WTC11 (cell line): ENCODE measurements at regions not wholly inside any gene's neighbourhood (a gene's known extent, or its start where the extent isn't known, plus 50 kb on each side); places are given as distances from the start of the nearest gene placed in this dataset.

ENCODE experiments used
- ATAC-seq: fragments of 200-7000 bp; cut with Tn5 transposase; 2 replicates; pipeline ENCODE4 v1.10.0; 2021; ENCODE audit warnings: mild to moderate bottlenecking, moderate library complexity
- CTCF ChIA-PET: fragments of 300-600 bp; sonication (Branson Sonifier 250); formaldehyde crosslinking; loops from one replicate; lab custom pipeline; 2021; ENCODE audit warnings: antibody characterized with exemption; lab: Charles Lee
- POLR2A ChIA-PET: fragments of 350-600 bp; sonication (Branson Sonifier 250); formaldehyde crosslinking; loops from one replicate; lab custom pipeline; 2021; ENCODE audit warnings: antibody characterized with exemption; lab: Charles Lee
- DNase-seq: peaks from one replicate; pipeline ENCODE4 v3.0.0; 2021; ENCODE audit warnings: low spot score
- H3K27ac Mint-ChIP-seq: 2 replicates; pipeline ENCODE4 v1.8.0; 2021; ENCODE audit warnings: mixed read lengths
- H3K27me3 Mint-ChIP-seq: 2 replicates; pipeline ENCODE4 v1.8.0; 2021; ENCODE audit warnings: low read depth, mild to moderate bottlenecking, moderate library complexity, mixed read lengths
- H3K36me3 Mint-ChIP-seq: 2 replicates; pipeline ENCODE4 v1.8.0; 2021; ENCODE audit warnings: mixed read lengths
- H3K4me1 Mint-ChIP-seq: 2 replicates; pipeline ENCODE4 v1.8.0; 2022; ENCODE audit warnings: mixed read lengths
- H3K4me3 Mint-ChIP-seq: 2 replicates; pipeline ENCODE4 v1.8.0; 2021; ENCODE audit warnings: mild to moderate bottlenecking, moderate library complexity, mixed read lengths
- H3K9me3 Mint-ChIP-seq: 2 replicates; pipeline ENCODE4 v1.8.0; 2021; ENCODE audit warnings: mixed read lengths
- ATF1 ChIP-seq: sonication (generic); formaldehyde crosslinking; IDR thresholded peaks from 2 replicates; pipeline ENCODE4 v1.8.1; 2023; ENCODE audit warnings: mild to moderate bottlenecking, moderate library complexity, missing genetic modification reagents
- CREB1 ChIP-seq: sonication (generic); formaldehyde crosslinking; IDR thresholded peaks from 2 replicates; pipeline ENCODE4 v1.8.0; 2023; ENCODE audit warnings: mild to moderate bottlenecking, missing genetic modification reagents
- CREM ChIP-seq: sonication (generic); formaldehyde crosslinking; IDR thresholded peaks from 2 replicates; pipeline ENCODE4 v1.8.1; 2022; ENCODE audit warnings: mild to moderate bottlenecking, missing genetic modification reagents, moderate library complexity
- FOXJ3 ChIP-seq: sonication (generic); formaldehyde crosslinking; IDR thresholded peaks from 2 replicates; pipeline ENCODE4 v1.9.0; 2021; ENCODE audit warnings: missing genetic modification reagents, mild to moderate bottlenecking, borderline replicate concordance
- FOXK1 ChIP-seq: sonication (generic); formaldehyde crosslinking; IDR thresholded peaks from 2 replicates; pipeline ENCODE4 v1.8.0; 2022; ENCODE audit warnings: mild to moderate bottlenecking, moderate library complexity, missing genetic modification reagents
- HMGA2 ChIP-seq: fragments of 250-450 bp; sonication (Bioruptor Pico); IDR thresholded peaks from 2 replicates; pipeline ENCODE4 v1.4.0; 2021; ENCODE audit warnings: mild to moderate bottlenecking, moderate library complexity
- NFE2L1 ChIP-seq: sonication (generic); formaldehyde crosslinking; IDR thresholded peaks from 2 replicates; pipeline ENCODE4 v1.8.1; 2023; ENCODE audit warnings: missing genetic modification reagents
- NFYB ChIP-seq: sonication (generic); formaldehyde crosslinking; conservative IDR thresholded peaks from 2 replicates; pipeline ENCODE4 v1.8.0; 2022; ENCODE audit warnings: low read depth, missing genetic modification reagents
- NR1H2 ChIP-seq: sonication (generic); formaldehyde crosslinking; IDR thresholded peaks from 2 replicates; pipeline ENCODE4 v1.9.0; 2021; ENCODE audit warnings: mild to moderate bottlenecking, moderate library complexity, missing genetic modification reagents
- RORB ChIP-seq: fragments of 250-450 bp; sonication (Bioruptor Pico); IDR thresholded peaks from 2 replicates; pipeline ENCODE4 v1.9.0; 2021; ENCODE audit warnings: mild to moderate bottlenecking
- TEAD4 ChIP-seq: sonication (generic); formaldehyde crosslinking; IDR thresholded peaks from 2 replicates; pipeline ENCODE4 v1.8.0; 2022; ENCODE audit warnings: mild to moderate bottlenecking, missing genetic modification reagents
- ZBTB21 ChIP-seq: sonication (generic); formaldehyde crosslinking; IDR thresholded peaks from 2 replicates; pipeline ENCODE4 v1.8.1; 2023; ENCODE audit warnings: mild to moderate bottlenecking, missing genetic modification reagents, borderline replicate concordance
- ZNF138 ChIP-seq: sonication (generic); formaldehyde crosslinking; conservative IDR thresholded peaks from 2 replicates; pipeline ENCODE4 v1.8.1; 2022; ENCODE audit warnings: mild to moderate bottlenecking, moderate library complexity, missing genetic modification reagents
- ZNF263 ChIP-seq: sonication (generic); formaldehyde crosslinking; IDR thresholded peaks from 2 replicates; pipeline ENCODE4 v1.8.1; 2022; ENCODE audit warnings: low read depth, mild to moderate bottlenecking, moderate library complexity, missing genetic modification reagents
- ZNF423 ChIP-seq: fragments of 250-450 bp; sonication (Bioruptor Pico); IDR thresholded peaks from 2 replicates; pipeline ENCODE4 v2.1.2; 2022; ENCODE audit warnings: mild to moderate bottlenecking, moderate library complexity
- TF ChIP-seq, protein P1 (sequence below): fragments of 250-450 bp; sonication (Bioruptor Pico); IDR thresholded peaks from 2 replicates; pipeline ENCODE4 v1.9.0; 2021; ENCODE audit warnings: mild to moderate bottlenecking
- TF ChIP-seq, protein P2 (sequence below): sonication (generic); formaldehyde crosslinking; IDR thresholded peaks from 2 replicates; pipeline ENCODE4 v1.8.0; 2022; ENCODE audit warnings: missing genetic modification reagents
- TF ChIP-seq, protein P3 (sequence below): sonication (generic); formaldehyde crosslinking; IDR thresholded peaks from 2 replicates; pipeline ENCODE4 v1.8.1; 2022; ENCODE audit warnings: mild to moderate bottlenecking, missing genetic modification reagents, moderate library complexity, borderline replicate concordance
- TF ChIP-seq, protein P4 (sequence below): fragments of 250-450 bp; sonication (Bioruptor Pico); IDR thresholded peaks from 2 replicates; pipeline ENCODE4 v1.9.0; 2021; ENCODE audit warnings: mild to moderate bottlenecking
- TF ChIP-seq, protein P5 (sequence below): sonication (generic); formaldehyde crosslinking; IDR thresholded peaks from 2 replicates; pipeline ENCODE4 v1.8.1; 2023; ENCODE audit warnings: mild to moderate bottlenecking, missing genetic modification reagents
- TF ChIP-seq, protein P6 (sequence below): fragments of 250-450 bp; sonication (Bioruptor Pico); IDR thresholded peaks from 2 replicates; pipeline ENCODE4 v1.9.0; 2021; ENCODE audit warnings: moderate library complexity, mild to moderate bottlenecking, inconsistent platforms, borderline replicate concordance
- TF ChIP-seq, protein P7 (sequence below): sonication (generic); formaldehyde crosslinking; IDR thresholded peaks from 2 replicates; pipeline ENCODE4 v1.8.1; 2022; ENCODE audit warnings: low read depth, missing genetic modification reagents, borderline replicate concordance

GRCh38 chr9:75657015-75657414 lies 233.5 kb upstream of the PCSK5 start:
- Mint-ChIP-seq H3K27me3 (no peaks in the 10 kb centered on the region), H3K27ac (no peak overlapping the region), H3K4me1 (no peaks in the 10 kb centered on the region), H3K9me3 (peaks cover 19% of the 10 kb centered on the region), H3K4me3 (no peak overlapping the region), H3K36me3 (peaks cover 3% of the 10 kb centered on the region; the same call in 1 of the 2 replicates)
- CTCF ChIA-PET = no interaction called here
- ATAC-seq (no peak), DNase-seq (no peak)
- TF ChIP-seq CREB1 (CRISPR knock-in tag) (no peak), FOXJ3 (CRISPR knock-in tag) (no peak), CREM (no peak), ZNF423 (CRISPR knock-in tag) (no peak), HMGA2 (CRISPR knock-in tag) (no peak), NFE2L1 (no peak), ZNF263 (CRISPR knock-in tag) (no peak)
- TF ChIP-seq, protein P1, sequence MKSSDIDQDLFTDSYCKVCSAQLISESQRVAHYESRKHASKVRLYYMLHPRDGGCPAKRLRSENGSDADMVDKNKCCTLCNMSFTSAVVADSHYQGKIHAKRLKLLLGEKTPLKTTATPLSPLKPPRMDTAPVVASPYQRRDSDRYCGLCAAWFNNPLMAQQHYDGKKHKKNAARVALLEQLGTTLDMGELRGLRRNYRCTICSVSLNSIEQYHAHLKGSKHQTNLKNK (CRISPR knock-in tag) = no peak
- TF ChIP-seq, protein P2, sequence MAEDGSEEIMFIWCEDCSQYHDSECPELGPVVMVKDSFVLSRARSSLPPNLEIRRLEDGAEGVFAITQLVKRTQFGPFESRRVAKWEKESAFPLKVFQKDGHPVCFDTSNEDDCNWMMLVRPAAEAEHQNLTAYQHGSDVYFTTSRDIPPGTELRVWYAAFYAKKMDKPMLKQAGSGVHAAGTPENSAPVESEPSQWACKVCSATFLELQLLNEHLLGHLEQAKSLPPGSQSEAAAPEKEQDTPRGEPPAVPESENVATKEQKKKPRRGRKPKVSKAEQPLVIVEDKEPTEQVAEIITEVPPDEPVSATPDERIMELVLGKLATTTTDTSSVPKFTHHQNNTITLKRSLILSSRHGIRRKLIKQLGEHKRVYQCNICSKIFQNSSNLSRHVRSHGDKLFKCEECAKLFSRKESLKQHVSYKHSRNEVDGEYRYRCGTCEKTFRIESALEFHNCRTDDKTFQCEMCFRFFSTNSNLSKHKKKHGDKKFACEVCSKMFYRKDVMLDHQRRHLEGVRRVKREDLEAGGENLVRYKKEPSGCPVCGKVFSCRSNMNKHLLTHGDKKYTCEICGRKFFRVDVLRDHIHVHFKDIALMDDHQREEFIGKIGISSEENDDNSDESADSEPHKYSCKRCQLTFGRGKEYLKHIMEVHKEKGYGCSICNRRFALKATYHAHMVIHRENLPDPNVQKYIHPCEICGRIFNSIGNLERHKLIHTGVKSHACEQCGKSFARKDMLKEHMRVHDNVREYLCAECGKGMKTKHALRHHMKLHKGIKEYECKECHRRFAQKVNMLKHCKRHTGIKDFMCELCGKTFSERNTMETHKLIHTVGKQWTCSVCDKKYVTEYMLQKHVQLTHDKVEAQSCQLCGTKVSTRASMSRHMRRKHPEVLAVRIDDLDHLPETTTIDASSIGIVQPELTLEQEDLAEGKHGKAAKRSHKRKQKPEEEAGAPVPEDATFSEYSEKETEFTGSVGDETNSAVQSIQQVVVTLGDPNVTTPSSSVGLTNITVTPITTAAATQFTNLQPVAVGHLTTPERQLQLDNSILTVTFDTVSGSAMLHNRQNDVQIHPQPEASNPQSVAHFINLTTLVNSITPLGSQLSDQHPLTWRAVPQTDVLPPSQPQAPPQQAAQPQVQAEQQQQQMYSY (CRISPR knock-in tag) = no peak
- POLR2A ChIA-PET = no interaction called here

DNA sequence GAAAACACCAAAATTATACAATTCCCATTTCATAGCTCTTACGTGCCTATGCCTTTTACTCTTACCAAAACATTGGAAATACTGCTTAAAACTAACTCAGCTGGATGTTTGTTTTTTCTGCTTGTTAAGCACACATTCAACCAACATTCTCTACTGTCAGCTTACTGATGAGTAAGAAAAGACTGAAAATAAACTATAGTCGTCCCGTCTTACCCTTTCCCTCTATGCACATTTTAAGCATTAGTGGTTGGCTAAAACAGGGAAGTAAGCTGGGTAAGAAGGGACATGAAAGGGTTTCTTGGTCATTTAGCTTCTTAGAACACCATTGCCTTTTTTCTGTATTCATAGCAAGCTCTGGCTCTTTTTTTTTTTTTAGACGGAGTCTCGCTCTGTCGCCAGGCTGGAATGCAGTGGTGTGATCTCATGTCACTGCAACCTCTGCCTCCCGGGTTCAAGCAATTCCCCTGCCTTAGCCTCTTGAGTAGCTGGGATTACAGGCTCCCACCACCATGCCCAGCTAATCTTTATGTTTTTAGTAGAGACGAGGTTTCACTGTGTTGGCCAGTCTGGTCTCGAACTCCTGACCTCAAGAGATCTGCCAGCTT lies 232.1 kb upstream of the PCSK5 start:
- Mint-ChIP-seq H3K36me3 (peaks cover 3% of the 10 kb centered on the region; the same call in 1 of the 2 replicates), H3K27ac (no peak overlapping the region), H3K4me1 (no peaks in the 10 kb centered on the region), H3K4me3 (no peak overlapping the region), H3K27me3 (no peaks in the 10 kb centered on the region), H3K9me3 (peaks cover 19% of the 10 kb centered on the region)
- ChIA-PET POLR2A (no interaction called here), CTCF (no interaction called here)
- ATAC-seq (no peak), DNase-seq (no peak)
- TF ChIP-seq, protein P3, sequence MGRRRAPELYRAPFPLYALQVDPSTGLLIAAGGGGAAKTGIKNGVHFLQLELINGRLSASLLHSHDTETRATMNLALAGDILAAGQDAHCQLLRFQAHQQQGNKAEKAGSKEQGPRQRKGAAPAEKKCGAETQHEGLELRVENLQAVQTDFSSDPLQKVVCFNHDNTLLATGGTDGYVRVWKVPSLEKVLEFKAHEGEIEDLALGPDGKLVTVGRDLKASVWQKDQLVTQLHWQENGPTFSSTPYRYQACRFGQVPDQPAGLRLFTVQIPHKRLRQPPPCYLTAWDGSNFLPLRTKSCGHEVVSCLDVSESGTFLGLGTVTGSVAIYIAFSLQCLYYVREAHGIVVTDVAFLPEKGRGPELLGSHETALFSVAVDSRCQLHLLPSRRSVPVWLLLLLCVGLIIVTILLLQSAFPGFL (CRISPR knock-in tag) = no peak
- TF ChIP-seq RORB (CRISPR knock-in tag) (no peak), NR1H2 (CRISPR knock-in tag) (no peak), TEAD4 (CRISPR knock-in tag) (no peak), ZNF138 (CRISPR knock-in tag) (no peak), NFYB (CRISPR knock-in tag) (no peak), ZBTB21 (CRISPR knock-in tag) (no peak), FOXK1 (CRISPR knock-in tag) (no peak), ATF1 (CRISPR knock-in tag) (no peak), FOXJ3 (CRISPR knock-in tag) (no peak)
- TF ChIP-seq, protein P1 (CRISPR knock-in tag) = no peak
- TF ChIP-seq, protein P4, sequence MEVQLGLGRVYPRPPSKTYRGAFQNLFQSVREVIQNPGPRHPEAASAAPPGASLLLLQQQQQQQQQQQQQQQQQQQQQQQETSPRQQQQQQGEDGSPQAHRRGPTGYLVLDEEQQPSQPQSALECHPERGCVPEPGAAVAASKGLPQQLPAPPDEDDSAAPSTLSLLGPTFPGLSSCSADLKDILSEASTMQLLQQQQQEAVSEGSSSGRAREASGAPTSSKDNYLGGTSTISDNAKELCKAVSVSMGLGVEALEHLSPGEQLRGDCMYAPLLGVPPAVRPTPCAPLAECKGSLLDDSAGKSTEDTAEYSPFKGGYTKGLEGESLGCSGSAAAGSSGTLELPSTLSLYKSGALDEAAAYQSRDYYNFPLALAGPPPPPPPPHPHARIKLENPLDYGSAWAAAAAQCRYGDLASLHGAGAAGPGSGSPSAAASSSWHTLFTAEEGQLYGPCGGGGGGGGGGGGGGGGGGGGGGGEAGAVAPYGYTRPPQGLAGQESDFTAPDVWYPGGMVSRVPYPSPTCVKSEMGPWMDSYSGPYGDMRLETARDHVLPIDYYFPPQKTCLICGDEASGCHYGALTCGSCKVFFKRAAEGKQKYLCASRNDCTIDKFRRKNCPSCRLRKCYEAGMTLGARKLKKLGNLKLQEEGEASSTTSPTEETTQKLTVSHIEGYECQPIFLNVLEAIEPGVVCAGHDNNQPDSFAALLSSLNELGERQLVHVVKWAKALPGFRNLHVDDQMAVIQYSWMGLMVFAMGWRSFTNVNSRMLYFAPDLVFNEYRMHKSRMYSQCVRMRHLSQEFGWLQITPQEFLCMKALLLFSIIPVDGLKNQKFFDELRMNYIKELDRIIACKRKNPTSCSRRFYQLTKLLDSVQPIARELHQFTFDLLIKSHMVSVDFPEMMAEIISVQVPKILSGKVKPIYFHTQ (CRISPR knock-in tag) = no peak
- TF ChIP-seq, protein P5, sequence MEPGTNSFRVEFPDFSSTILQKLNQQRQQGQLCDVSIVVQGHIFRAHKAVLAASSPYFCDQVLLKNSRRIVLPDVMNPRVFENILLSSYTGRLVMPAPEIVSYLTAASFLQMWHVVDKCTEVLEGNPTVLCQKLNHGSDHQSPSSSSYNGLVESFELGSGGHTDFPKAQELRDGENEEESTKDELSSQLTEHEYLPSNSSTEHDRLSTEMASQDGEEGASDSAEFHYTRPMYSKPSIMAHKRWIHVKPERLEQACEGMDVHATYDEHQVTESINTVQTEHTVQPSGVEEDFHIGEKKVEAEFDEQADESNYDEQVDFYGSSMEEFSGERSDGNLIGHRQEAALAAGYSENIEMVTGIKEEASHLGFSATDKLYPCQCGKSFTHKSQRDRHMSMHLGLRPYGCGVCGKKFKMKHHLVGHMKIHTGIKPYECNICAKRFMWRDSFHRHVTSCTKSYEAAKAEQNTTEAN (CRISPR knock-in tag) = no peak
- TF ChIP-seq, protein P6, sequence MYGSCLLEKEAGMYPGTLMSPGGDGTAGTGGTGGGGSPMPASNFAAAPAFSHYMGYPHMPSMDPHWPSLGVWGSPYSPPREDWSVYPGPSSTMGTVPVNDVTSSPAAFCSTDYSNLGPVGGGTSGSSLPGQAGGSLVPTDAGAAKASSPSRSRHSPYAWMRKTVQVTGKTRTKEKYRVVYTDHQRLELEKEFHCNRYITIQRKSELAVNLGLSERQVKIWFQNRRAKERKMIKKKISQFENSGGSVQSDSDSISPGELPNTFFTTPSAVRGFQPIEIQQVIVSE = no peak
- TF ChIP-seq, protein P7, sequence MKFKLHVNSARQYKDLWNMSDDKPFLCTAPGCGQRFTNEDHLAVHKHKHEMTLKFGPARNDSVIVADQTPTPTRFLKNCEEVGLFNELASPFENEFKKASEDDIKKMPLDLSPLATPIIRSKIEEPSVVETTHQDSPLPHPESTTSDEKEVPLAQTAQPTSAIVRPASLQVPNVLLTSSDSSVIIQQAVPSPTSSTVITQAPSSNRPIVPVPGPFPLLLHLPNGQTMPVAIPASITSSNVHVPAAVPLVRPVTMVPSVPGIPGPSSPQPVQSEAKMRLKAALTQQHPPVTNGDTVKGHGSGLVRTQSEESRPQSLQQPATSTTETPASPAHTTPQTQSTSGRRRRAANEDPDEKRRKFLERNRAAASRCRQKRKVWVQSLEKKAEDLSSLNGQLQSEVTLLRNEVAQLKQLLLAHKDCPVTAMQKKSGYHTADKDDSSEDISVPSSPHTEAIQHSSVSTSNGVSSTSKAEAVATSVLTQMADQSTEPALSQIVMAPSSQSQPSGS = no peak
